ENCODE measurements at regions not wholly inside any gene's neighbourhood (a gene's known extent, or its start where the extent isn't known, plus 50 kb on each side); places are given as distances from the start of the nearest gene placed in this dataset.

DNA sequence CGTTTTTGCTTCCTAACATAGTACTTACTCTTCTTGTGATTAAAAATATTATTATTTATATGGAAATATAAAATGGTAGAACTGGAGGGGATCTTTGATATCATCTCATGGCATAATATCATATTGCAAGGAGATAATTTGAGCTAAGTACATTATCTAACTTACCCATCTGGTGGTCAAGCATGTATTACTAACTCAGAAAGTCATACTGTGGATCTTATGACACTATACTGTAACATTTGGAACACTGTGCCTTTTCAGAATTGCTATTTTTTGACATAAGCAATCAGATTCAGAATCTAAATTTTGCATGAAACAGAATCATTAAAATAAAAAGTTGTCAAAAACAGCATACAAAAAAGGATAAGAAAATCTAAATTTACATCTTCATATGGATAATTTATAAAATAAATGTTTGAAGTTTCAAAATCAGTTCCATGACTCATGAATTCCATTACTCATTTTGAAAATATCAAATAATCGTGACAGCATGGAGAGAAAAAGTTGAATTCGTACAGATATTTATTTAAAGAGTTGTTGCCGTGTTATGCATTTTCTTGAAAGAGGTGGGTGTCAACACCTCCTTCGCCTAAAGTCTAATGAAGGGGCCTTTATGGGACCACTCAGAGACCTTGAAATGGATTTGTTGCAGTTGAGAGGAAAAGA lies 928.1 kb downstream of the PDHA2 start:
- TF ChIP-seq, protein P1, sequence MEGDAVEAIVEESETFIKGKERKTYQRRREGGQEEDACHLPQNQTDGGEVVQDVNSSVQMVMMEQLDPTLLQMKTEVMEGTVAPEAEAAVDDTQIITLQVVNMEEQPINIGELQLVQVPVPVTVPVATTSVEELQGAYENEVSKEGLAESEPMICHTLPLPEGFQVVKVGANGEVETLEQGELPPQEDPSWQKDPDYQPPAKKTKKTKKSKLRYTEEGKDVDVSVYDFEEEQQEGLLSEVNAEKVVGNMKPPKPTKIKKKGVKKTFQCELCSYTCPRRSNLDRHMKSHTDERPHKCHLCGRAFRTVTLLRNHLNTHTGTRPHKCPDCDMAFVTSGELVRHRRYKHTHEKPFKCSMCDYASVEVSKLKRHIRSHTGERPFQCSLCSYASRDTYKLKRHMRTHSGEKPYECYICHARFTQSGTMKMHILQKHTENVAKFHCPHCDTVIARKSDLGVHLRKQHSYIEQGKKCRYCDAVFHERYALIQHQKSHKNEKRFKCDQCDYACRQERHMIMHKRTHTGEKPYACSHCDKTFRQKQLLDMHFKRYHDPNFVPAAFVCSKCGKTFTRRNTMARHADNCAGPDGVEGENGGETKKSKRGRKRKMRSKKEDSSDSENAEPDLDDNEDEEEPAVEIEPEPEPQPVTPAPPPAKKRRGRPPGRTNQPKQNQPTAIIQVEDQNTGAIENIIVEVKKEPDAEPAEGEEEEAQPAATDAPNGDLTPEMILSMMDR (IDR thresholded peaks at IDR 0.05) = no peak
- TF ChIP-seq POLR2A (IDR thresholded peaks at IDR 0.05) = no peak
